ENCODE measurements at regions not wholly inside any gene's neighbourhood (a gene's known extent, or its start where the extent isn't known, plus 50 kb on each side); places are given as distances from the start of the nearest gene placed in this dataset.
"Not testable (repeated sequence)": the region's sequence is repeated elsewhere in the genome, so short reads cannot be mapped to it uniquely, and the experiment has no call there.

- no peak for DNase-seq (ENCODE audit: low read depth, low spot score)
- no peak overlapping the region for H3K4me3 ChIP-seq (ENCODE audit: low read depth, low read length)
- TF ChIP-seq, protein P1, sequence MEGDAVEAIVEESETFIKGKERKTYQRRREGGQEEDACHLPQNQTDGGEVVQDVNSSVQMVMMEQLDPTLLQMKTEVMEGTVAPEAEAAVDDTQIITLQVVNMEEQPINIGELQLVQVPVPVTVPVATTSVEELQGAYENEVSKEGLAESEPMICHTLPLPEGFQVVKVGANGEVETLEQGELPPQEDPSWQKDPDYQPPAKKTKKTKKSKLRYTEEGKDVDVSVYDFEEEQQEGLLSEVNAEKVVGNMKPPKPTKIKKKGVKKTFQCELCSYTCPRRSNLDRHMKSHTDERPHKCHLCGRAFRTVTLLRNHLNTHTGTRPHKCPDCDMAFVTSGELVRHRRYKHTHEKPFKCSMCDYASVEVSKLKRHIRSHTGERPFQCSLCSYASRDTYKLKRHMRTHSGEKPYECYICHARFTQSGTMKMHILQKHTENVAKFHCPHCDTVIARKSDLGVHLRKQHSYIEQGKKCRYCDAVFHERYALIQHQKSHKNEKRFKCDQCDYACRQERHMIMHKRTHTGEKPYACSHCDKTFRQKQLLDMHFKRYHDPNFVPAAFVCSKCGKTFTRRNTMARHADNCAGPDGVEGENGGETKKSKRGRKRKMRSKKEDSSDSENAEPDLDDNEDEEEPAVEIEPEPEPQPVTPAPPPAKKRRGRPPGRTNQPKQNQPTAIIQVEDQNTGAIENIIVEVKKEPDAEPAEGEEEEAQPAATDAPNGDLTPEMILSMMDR (IDR thresholded peaks at IDR 0.05; ENCODE audit: low read depth, low read length) = no peak
- in situ Hi-C loops (cut with HindIII; ENCODE audit: low sequenced_read_pairs) = no loop called here
These were observed 230.6 kb upstream of the SPRY1 start for GRCh38 chr4:123166023-123166422.

DNA sequence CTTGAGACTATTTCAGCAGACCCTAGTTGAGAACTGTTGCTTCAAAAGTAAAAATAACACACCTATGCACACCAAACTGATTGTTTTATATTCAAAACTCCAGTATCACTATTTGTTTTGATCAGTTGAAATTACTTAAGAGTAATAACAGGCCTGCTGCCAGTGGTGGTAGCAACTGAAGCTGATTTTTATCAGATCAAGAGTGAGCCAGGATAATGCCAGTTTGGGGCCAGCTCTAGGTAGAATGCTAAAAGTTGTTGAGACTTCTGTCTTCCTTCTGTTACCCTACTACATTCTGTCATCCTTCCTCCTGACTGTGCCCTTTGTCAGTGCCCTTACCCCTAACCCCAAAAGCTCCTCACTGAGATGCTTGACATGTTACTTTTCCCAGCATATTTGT lies 228.7 kb upstream of the SPRY1 start:
- in situ Hi-C loops (cut with HindIII; ENCODE audit: low sequenced_read_pairs) = no loop called here
- no peak overlapping the region for H3K4me3 ChIP-seq (ENCODE audit: low read depth, low read length)
- no peak for DNase-seq (ENCODE audit: low read depth, low spot score)
- TF ChIP-seq, protein P1 (IDR thresholded peaks at IDR 0.05; ENCODE audit: low read depth, low read length) = no peak

DNA sequence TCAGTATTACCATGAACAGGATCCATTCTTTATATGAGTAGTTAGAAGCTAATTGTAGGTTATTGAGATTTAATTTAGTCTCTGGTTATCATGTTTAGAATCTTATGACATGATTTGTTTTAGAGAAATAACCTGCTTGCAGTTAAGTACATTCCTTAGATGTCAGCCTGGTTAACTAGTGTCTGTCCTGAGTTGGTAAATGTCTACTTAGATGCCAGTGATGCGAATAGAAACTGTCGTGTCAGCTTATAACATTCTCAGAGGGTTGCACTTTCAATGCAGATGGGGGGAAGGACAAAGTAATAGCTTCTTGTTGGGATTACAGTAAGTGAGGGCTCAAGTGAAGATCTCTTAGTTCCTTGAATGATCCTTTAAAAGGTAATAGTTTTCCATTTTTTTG lies 227.8 kb upstream of the SPRY1 start:
- TF ChIP-seq, protein P1 (IDR thresholded peaks at IDR 0.05; ENCODE audit: low read depth, low read length) = no peak
- in situ Hi-C loops (cut with HindIII; ENCODE audit: low sequenced_read_pairs) = no loop called here
- DNase-seq (ENCODE audit: low read depth, low spot score) = peak; percentile 12
- H3K4me3 ChIP-seq (ENCODE audit: low read depth, low read length) = no peak overlapping the region

- in situ Hi-C loops (cut with HindIII; ENCODE audit: low sequenced_read_pairs) = no loop called here
- no peak for DNase-seq (ENCODE audit: low read depth, low spot score)
- TF ChIP-seq, protein P1 (IDR thresholded peaks at IDR 0.05; ENCODE audit: low read depth, low read length) = no peak
- no peak overlapping the region for H3K4me3 ChIP-seq (ENCODE audit: low read depth, low read length)
These were observed 225.8 kb upstream of the SPRY1 start for GRCh38 chr4:123170843-123171242.

- no peak overlapping the region for H3K4me3 ChIP-seq (ENCODE audit: low read depth, low read length)
- in situ Hi-C loops (cut with HindIII; ENCODE audit: low sequenced_read_pairs) = no loop called here
- no peak for DNase-seq (ENCODE audit: low read depth, low spot score)
- TF ChIP-seq, protein P1 (IDR thresholded peaks at IDR 0.05; ENCODE audit: low read depth, low read length) = no peak
These were observed 220.0 kb upstream of the SPRY1 start for GRCh38 chr4:123176605-123177004.

DNA sequence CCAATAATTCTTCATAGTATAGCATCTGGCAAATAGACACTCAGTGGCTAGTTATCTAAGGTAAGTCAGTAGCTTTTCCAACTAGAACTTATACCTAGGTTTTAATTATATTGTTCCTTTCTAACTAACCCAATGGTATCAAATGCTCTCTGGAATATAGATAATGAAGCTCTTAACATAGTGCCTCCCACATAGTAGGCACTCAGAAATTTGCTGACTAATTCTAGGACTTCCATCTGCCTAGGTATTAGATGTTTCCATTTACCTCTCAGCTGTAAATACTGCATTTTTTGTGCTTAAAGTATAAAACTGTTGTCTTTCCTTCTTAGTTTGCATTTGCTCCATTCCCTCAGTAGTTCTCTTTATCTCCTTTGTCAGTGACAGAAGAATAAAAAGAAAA lies 214.3 kb upstream of the SPRY1 start:
- in situ Hi-C loops (cut with HindIII; ENCODE audit: low sequenced_read_pairs) = no loop called here
- DNase-seq (ENCODE audit: low read depth, low spot score) = no peak
- TF ChIP-seq, protein P1 (IDR thresholded peaks at IDR 0.05; ENCODE audit: low read depth, low read length) = no peak
- no peak overlapping the region for H3K4me3 ChIP-seq (ENCODE audit: low read depth, low read length)

DNA sequence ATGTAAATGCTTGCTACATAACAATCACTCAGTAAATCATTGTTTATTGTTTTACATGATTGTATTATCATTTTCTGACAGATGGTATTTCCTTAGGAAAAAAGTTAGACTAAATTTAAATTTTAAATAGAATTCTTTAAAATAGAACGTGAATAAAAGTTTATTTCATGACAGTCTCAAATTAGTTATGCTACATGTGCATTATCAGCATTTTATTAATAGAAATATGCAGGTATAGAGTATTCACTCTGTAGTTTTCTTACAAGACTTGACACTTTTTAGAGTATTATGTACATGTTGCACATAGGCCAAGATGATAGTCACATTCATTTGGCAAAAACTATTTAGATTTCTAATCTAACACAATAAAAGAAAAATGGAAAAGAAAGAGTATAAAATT lies 213.3 kb upstream of the SPRY1 start:
- TF ChIP-seq, protein P1 (IDR thresholded peaks at IDR 0.05; ENCODE audit: low read depth, low read length) = no peak
- H3K4me3 ChIP-seq (ENCODE audit: low read depth, low read length) = no peak overlapping the region
- no peak for DNase-seq (ENCODE audit: low read depth, low spot score)
- in situ Hi-C loops (cut with HindIII; ENCODE audit: low sequenced_read_pairs) = no loop called here

- H3K4me3 ChIP-seq (ENCODE audit: low read depth, low read length); in situ Hi-C loops (cut with HindIII; ENCODE audit: low sequenced_read_pairs); DNase-seq (ENCODE audit: low read depth, low spot score): not testable (repeated sequence)
These were observed 212.8 kb upstream of the SPRY1 start for GRCh38 chr4:123183754-123184153.

Measured in astrocyte of the spinal cord (primary cell).